Right atrium auricular region (tissue), 2 donors: ENCODE measurements at regions not wholly inside any gene's neighbourhood (a gene's known extent, or its start where the extent isn't known, plus 50 kb on each side); places are given as distances from the start of the nearest gene placed in this dataset.

ENCODE experiments used
- DNase-seq: peaks from one replicate; pipeline ENCODE4 v3.0.0-alpha.2; 2019; ENCODE audit warnings: low spot score
- H3K27ac ChIP-seq, 2 donors: fragments of 200-600 bp; sonication (generic); 1 replicate in 1 of 2; 2 replicates in 1 of 2; pipeline ENCODE4 v1.5.1; 2016 to 2019
- H3K27me3 ChIP-seq, 2 donors: fragments of 200-600 bp; sonication (generic); one replicate each; pipeline versions ENCODE4 v1.5.1 to v1.6.0; 2017 to 2019
- H3K36me3 ChIP-seq: fragments of 200-600 bp; sonication (generic); one replicate; pipeline ENCODE4 v1.5.1; 2016
- H3K4me1 ChIP-seq, 2 donors: fragments of 200-600 bp; sonication (generic); one replicate each; pipeline versions ENCODE4 v1.5.1 to v1.6.0; 2017 to 2019
- H3K4me3 ChIP-seq, 2 donors: fragments of 200-600 bp; sonication (generic); 1 replicate in 1 of 2; 2 replicates in 1 of 2; pipeline ENCODE4 v1.5.1; 2017 to 2019; ENCODE audit warnings: mild to moderate bottlenecking in 1 of 2, moderate library complexity in 1 of 2
- H3K9me3 ChIP-seq, 2 donors: fragments of 200-600 bp; sonication (generic); one replicate each; pipeline ENCODE4 v1.5.1; 2019
- TF ChIP-seq, protein P1 (sequence below), 2 donors: fragments of 200-600 bp; sonication (generic); IDR thresholded peaks; one replicate each; pipeline ENCODE4 v1.5.1; 2019; ENCODE audit warnings: antibody characterized with exemption in 2 of 2

DNA sequence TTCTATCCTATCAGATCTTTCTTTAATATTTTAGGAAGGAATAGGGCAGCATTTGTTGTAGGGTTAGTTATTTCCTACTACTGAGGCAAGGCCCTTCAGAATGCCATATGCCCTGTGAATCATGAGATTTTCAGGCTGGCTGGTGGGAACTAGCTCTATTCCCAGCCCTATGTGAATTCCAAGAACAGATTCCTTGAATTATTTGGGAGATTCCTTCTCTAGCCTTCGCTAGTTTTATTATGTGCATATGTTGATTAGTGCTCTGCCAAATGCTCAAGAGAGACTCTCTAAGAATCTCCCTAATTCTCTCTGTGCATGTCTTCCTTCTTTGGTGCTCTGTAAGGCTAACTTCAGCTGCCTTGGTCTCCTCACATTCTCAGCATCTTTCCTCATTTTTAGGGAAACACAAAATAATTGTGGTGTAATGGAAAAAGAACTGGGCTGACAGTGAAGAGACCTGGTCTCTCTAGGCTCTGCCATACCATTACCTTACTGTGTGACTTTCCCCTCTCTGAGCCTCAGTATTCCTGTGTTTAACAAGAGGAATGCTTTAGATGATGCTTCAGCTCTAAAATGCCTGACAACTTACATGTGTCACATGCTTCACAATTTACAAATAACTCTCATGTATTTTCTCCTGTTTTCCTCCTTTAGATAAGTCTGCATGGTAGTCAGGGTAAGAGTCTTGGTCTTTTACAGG lies 79.7 kb downstream of the VMA21 start:
- H3K27ac ChIP-seq: no peak overlapping the region
- no peak overlapping the region for H3K4me3 ChIP-seq
- H3K9me3 ChIP-seq: no peaks in the 10 kb centered on the region
- H3K27me3 ChIP-seq: no peaks in the 10 kb centered on the region
- H3K36me3 ChIP-seq: no peaks in the 10 kb centered on the region
- no peaks in the 10 kb centered on the region for H3K4me1 ChIP-seq
- TF ChIP-seq, protein P1, sequence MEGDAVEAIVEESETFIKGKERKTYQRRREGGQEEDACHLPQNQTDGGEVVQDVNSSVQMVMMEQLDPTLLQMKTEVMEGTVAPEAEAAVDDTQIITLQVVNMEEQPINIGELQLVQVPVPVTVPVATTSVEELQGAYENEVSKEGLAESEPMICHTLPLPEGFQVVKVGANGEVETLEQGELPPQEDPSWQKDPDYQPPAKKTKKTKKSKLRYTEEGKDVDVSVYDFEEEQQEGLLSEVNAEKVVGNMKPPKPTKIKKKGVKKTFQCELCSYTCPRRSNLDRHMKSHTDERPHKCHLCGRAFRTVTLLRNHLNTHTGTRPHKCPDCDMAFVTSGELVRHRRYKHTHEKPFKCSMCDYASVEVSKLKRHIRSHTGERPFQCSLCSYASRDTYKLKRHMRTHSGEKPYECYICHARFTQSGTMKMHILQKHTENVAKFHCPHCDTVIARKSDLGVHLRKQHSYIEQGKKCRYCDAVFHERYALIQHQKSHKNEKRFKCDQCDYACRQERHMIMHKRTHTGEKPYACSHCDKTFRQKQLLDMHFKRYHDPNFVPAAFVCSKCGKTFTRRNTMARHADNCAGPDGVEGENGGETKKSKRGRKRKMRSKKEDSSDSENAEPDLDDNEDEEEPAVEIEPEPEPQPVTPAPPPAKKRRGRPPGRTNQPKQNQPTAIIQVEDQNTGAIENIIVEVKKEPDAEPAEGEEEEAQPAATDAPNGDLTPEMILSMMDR (IDR thresholded peaks at IDR 0.05): no peak
- no peak for DNase-seq

DNA sequence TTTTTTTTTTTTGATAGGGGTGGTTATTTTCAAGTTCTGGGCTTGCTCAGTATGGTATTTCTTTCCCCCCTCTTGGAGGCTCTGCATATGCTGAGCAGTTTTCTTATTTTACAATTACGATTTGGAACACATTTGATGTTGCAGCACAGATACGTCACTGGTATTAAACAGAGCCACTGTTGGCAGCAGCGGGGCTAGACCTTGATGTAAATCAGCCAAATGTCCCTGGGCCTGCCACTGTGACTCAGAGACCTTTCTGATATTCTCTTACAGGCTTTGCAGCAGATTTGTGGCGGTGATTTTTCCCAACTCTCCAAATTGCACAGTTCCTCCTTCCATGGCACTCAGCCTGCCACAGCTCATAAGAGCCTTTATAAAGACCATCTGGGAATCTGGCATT lies 81.1 kb downstream of the VMA21 start:
- DNase-seq: no peak
- TF ChIP-seq, protein P1 (IDR thresholded peaks at IDR 0.05): no peak
- no peaks in the 10 kb centered on the region for H3K9me3 ChIP-seq
- no peaks in the 10 kb centered on the region for H3K36me3 ChIP-seq
- no peaks in the 10 kb centered on the region for H3K4me1 ChIP-seq
- H3K4me3 ChIP-seq: no peak overlapping the region
- H3K27me3 ChIP-seq: no peaks in the 10 kb centered on the region
- H3K27ac ChIP-seq: no peak overlapping the region

DNA sequence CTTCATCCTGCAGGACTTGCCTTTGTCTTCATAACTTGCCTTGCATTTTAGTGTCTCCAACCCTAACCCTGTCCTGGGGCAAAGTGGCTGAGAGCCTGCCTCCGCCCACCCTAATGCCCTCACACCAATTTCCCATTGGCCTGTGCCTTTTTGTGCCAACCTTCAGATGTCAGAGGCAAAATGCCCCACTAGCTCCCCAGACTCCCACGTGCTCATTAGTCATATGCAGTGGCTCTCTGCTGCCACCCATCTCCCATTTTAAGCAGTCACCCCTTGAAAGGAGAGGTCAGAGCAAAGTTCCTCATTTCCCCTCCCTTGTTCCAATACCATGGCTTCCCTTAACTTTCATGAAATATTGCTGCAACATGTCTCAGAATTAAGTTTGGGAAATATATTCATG lies 74.8 kb upstream of the PASD1 start:
- Histone ChIP-seq H3K4me1 (no peaks in the 10 kb centered on the region), H3K27ac (no peak overlapping the region), H3K9me3 (no peaks in the 10 kb centered on the region), H3K27me3 (no peaks in the 10 kb centered on the region), H3K36me3 (no peaks in the 10 kb centered on the region), H3K4me3 (no peak overlapping the region)
- TF ChIP-seq, protein P1 (IDR thresholded peaks at IDR 0.05): peak in 1 of 2 donors; percentile 18
- DNase-seq: no peak

DNA sequence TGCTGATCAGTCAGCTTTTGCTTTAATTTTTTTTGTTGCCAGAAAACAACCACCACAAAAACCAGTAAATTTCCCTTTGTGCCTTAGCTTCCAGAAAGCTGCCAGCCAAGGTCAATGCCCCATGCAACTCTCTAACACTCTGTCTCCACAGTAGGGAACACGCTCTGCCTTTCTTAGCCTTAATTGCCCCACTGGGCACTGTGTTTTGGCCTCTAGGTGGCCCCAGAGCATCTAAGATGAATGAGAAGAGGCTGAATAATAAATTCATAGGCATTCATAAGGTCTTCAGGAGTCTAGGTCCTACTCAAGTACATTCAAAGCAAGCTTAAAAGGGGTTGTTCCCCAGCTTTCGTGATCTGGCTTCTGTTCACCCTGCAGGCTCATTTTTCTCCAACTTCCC lies 57.7 kb upstream of the PASD1 start:
- H3K27ac ChIP-seq: no peak overlapping the region
- no peak for DNase-seq
- no peaks in the 10 kb centered on the region for H3K27me3 ChIP-seq
- H3K4me3 ChIP-seq: no peak overlapping the region
- no peaks in the 10 kb centered on the region for H3K4me1 ChIP-seq
- no peaks in the 10 kb centered on the region for H3K9me3 ChIP-seq
- TF ChIP-seq, protein P1 (IDR thresholded peaks at IDR 0.05): peak in 1 of 2 donors; percentile 46
- H3K36me3 ChIP-seq: no peaks in the 10 kb centered on the region

DNA sequence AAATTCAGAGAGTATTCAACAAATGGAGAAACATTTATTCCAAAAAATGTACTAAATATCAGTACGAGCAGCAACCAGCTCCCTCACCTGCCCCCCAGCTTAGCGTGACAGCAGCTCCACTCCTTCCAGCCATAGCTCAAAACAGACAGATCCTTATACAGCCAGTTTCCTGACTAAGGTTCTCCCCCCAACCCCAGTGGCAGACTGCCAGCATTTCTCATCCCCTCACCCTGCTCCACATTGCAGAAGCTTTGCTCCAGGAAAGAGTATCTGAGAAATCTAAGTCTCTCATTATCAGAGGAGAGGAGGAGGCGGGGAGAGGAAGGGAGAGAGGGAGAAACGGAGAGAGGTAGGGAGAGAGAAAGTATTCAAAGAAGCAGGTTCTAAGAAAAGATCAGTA lies 53.3 kb upstream of the PASD1 start:
- Histone ChIP-seq H3K9me3 (no peaks in the 10 kb centered on the region), H3K27me3 (no peaks in the 10 kb centered on the region), H3K4me1 (no peaks in the 10 kb centered on the region), H3K4me3 (no peak overlapping the region), H3K36me3 (no peaks in the 10 kb centered on the region), H3K27ac (no peak overlapping the region)
- no peak for DNase-seq
- TF ChIP-seq, protein P1 (IDR thresholded peaks at IDR 0.05): no peak

DNA sequence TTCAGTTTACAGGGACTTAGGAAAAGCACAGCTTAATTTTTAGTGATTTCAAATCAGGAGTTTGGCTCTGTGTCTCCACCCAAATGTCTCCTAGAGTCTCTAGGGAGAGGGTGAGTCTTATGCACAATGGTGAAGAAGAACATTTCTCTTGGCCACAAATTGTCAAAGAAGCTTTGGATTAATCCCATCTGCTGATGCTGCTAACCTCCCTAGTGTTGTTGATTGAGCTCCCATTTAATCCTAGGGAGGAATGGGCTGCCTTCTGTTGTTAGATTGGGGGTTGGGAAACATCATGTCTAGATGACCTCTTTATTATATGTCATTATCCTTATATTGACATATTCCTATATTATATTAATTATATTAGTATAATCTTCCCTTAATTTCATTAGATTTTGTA lies 50.0 kb upstream of the PASD1 start:
- DNase-seq: no peak
- H3K4me1 ChIP-seq: no peaks in the 10 kb centered on the region
- TF ChIP-seq, protein P1 (IDR thresholded peaks at IDR 0.05): no peak
- no peak overlapping the region for H3K27ac ChIP-seq
- H3K36me3 ChIP-seq: no peaks in the 10 kb centered on the region
- no peak overlapping the region for H3K4me3 ChIP-seq
- no peaks in the 10 kb centered on the region for H3K27me3 ChIP-seq
- no peaks in the 10 kb centered on the region for H3K9me3 ChIP-seq
